ENCODE measurements at regions not wholly inside any gene's neighbourhood (a gene's known extent, or its start where the extent isn't known, plus 50 kb on each side); places are given as distances from the start of the nearest gene placed in this dataset.

DNA sequence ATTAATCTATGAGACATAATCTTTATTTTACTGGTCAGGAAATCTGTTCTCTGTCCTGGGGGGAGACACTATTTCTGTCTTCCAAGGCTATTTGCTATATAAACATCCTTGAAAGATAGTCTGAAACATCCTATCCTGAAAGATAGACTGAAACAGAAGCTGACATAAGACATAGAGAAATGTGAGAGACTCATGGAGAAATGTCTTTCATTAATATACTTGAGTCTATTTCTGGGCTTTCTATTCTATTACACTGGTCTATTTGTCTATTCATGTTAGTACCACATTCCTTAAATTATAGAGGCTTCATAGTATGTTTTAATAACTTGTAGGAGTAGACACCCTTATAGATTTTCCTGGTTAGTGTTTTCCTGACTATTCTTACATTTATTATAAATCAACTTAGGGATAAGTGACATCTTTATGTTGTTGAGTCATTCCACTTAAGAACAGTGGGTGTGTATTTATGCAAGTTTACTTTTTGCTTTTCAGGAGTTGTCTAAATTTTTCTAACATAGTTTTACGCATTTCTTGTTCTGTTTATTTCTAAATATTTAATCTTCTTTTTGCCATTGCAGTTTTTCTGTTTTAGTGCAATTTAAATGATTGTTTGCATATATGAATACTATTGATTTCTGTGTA is 244.9 kb upstream of the ZSWIM2 start:
- Mint-ChIP-seq H3K9me3 (no peaks in the 10 kb centered on the region), H3K4me3 (no peak overlapping the region), H3K27me3 (no peaks in the 10 kb centered on the region), H3K36me3 (no peaks in the 10 kb centered on the region), H3K4me1 (no peaks in the 10 kb centered on the region), H3K27ac (no peak overlapping the region)
- ATAC-seq (replicated peaks), result no peak
- no peak for DNase-seq

DNA sequence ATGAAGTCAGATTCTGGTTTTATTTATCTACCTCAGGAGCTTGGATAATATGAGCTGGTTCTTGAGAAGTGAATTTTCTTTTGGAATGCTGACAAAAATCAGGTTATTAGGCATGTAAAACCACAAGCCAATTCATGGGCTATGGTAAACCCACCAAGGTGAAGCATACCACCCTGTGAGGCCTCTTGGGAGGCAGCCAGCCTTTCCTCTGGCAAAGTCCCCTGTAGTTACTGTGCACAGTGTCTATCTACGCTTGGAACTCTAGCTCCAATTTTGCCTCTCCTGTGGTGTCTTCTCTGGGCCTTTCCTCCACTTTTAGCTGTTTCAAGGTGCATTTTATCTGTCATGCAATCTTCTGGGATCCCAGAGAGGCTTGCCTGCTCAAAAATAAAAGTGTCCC is 242.7 kb upstream of the ZSWIM2 start:
- Mint-ChIP-seq H3K4me3 (no peak overlapping the region), H3K36me3 (no peaks in the 10 kb centered on the region)
- no peak for DNase-seq

DNA sequence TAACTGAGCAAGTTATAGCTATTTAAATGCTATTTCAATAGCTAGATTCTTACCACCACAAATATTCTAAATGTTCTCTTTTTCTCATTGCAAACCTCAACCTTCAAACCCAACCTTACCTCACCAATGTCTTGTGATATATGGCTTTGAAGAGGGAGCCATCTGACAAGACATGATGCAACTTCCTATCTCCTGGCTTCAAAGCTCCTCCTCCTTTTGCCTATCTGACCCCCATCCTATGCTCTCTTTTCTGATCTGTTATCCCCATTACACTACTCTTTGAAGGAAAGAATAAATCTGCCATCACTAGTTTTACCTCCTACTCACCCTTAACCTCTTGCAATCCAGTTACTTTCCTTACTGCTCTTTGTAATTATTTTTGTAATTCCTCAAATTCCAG is 235.6 kb upstream of the ZSWIM2 start:
- no peaks in the 10 kb centered on the region for H3K36me3 Mint-ChIP-seq
- H3K27ac Mint-ChIP-seq, result no peak overlapping the region
- H3K4me3 Mint-ChIP-seq, result no peak overlapping the region
- no peaks in the 10 kb centered on the region for H3K4me1 Mint-ChIP-seq
- no peaks in the 10 kb centered on the region for H3K27me3 Mint-ChIP-seq
- ATAC-seq (replicated peaks) (no peak), DNase-seq (no peak)
- H3K9me3 Mint-ChIP-seq, result no peaks in the 10 kb centered on the region

More for the DNA sequence above, 242.7 kb upstream of the ZSWIM2 start:
- ATAC-seq (replicated peaks), result no peak
- H3K27me3 Mint-ChIP-seq, result no peaks in the 10 kb centered on the region
- H3K4me1 Mint-ChIP-seq, result no peaks in the 10 kb centered on the region
- no peaks in the 10 kb centered on the region for H3K9me3 Mint-ChIP-seq
- no peak overlapping the region for H3K27ac Mint-ChIP-seq

DNA sequence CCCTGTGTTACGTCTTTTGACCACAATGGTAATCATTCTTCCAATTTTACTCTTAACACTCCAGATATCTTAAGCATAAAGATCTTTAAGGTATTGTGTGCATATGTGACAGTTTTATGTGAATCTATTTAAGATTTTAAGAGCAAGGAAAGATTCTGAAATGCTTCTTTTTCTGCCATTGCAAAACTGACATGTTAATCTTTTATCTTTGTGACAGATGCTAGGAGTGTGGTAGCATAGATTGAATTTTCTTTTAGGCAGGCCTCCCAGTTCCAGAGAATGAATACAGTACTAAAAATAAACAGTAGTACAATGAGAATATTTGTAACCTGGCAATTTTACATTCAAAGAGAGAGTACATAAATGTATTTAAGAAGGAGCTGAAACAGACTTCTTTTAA is 232.5 kb upstream of the ZSWIM2 start:
- Mint-ChIP-seq H3K4me3 (no peak overlapping the region), H3K4me1 (no peaks in the 10 kb centered on the region), H3K36me3 (no peaks in the 10 kb centered on the region), H3K27me3 (no peaks in the 10 kb centered on the region), H3K9me3 (no peaks in the 10 kb centered on the region), H3K27ac (no peak overlapping the region)
- ATAC-seq (replicated peaks) (no peak), DNase-seq (no peak)

DNA sequence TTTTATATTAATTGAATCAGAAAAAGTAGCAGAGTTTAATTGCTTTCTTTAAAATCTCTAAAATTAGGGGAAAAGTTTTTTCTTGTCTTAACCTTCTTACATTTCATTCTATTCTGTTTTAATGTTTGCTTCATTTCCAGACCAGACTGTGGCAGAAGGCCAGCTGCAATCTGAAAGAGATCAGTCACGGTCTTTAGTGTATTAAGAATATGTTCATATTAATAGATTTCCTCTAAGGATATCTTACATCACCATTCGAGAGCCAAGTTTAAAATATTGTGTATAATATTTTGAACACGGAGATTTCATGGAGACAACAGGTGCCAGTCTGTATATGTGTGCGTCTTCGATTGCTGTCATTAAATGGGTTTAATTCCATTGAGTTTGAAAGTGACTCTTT is 230.9 kb upstream of the ZSWIM2 start:
- H3K9me3 Mint-ChIP-seq, result no peaks in the 10 kb centered on the region
- no peak overlapping the region for H3K27ac Mint-ChIP-seq
- DNase-seq (no peak), ATAC-seq (replicated peaks) (no peak)
- no peaks in the 10 kb centered on the region for H3K36me3 Mint-ChIP-seq
- H3K4me1 Mint-ChIP-seq, result no peaks in the 10 kb centered on the region
- no peak overlapping the region for H3K4me3 Mint-ChIP-seq
- no peaks in the 10 kb centered on the region for H3K27me3 Mint-ChIP-seq

DNA sequence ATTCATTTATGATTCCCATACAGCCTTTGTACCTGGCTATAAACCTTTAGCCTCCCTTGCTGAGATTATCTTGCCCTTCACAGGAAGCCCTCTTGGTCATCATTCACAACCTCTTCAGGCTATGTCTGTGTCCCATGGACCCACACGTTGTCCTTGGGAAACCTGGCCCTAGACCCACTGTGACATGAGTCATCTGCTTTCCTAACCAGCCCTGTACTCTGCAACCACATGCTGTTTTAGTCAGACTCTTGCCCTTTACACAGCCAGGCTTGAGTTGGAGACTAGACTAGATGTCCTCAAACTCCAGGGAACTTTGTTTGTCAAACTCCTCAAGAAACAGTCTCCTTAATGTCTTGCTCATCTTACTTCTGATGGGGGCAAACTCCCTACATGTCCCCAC is 229.3 kb upstream of the ZSWIM2 start:
- no peaks in the 10 kb centered on the region for H3K9me3 Mint-ChIP-seq
- no peaks in the 10 kb centered on the region for H3K27me3 Mint-ChIP-seq
- no peak for DNase-seq
- no peaks in the 10 kb centered on the region for H3K4me1 Mint-ChIP-seq
- no peak overlapping the region for H3K27ac Mint-ChIP-seq
- no peaks in the 10 kb centered on the region for H3K36me3 Mint-ChIP-seq
- no peak overlapping the region for H3K4me3 Mint-ChIP-seq
- no peak for ATAC-seq (replicated peaks)

DNA sequence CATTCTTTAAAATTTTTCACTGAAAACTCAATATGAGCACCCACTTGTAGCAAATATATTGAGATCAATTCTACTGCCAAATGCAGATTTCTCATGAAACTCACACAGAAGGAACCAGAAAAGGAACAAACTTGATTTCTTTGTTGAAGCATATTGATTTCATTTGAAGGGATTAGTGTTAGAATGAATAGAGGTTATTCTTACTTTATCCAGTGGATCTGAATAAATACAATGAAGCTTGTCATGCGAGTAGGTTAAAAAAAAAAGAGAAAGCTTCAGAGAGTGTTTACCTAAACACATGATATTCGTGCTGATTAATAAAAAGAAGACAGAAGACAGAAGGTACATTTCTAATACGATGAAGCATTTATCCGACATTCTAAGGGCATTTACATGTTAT is 226.7 kb upstream of the ZSWIM2 start:
- ATAC-seq (replicated peaks) (no peak), DNase-seq (no peak)
- H3K27ac Mint-ChIP-seq, result no peak overlapping the region
- no peaks in the 10 kb centered on the region for H3K36me3 Mint-ChIP-seq
- H3K9me3 Mint-ChIP-seq, result no peaks in the 10 kb centered on the region
- no peak overlapping the region for H3K4me3 Mint-ChIP-seq
- H3K27me3 Mint-ChIP-seq, result no peaks in the 10 kb centered on the region
- H3K4me1 Mint-ChIP-seq, result no peaks in the 10 kb centered on the region

DNA sequence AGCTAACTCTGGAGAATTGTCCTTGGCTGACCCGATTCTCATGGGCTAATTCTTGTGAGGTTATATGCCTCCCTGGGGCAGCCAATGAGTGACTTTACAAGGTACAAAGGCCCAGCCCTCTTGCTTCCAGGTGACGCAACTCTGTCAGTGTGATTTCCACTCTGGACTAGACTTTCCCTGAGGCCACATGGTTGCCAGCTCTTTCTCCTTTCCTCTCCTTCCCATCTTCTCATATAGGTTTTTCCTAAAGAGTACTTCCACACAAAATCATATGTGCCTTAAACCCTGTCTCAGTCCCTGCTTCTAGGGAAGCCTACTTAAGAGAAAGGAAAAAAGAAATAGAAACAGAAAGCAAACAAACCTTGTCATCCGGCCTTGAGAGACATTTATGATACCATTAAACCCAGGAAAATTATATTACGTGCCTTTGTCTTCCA is 226.2 kb upstream of the ZSWIM2 start:
- DNase-seq (no peak), ATAC-seq (replicated peaks) (no peak)
- Mint-ChIP-seq H3K4me3 (no peak overlapping the region), H3K4me1 (no peaks in the 10 kb centered on the region), H3K9me3 (no peaks in the 10 kb centered on the region), H3K36me3 (no peaks in the 10 kb centered on the region), H3K27me3 (no peaks in the 10 kb centered on the region), H3K27ac (no peak overlapping the region)

DNA sequence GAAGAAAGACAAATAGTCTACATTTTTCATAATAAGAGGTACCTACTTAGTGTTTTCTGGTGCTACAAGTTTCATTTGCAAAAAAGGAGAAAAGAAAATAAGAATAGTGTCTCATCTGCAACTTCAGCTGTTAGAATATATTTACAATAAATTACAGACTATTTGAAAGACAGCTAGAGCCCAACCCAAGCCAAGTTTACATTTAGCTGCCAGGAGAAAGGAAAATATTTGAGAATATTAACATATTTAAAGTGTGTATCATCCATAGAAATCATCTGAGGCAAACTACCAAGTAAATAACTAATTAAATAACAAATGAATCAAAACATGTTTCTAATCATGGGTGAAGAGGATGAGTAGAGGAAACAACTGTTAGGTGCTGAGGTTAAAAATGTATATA is 209.2 kb upstream of the ZSWIM2 start:
- H3K9me3 Mint-ChIP-seq, result peaks cover 0 to 3% of the 10 kb centered on the region in 2 donors
- H3K36me3 Mint-ChIP-seq, result no peaks in the 10 kb centered on the region
- H3K4me1 Mint-ChIP-seq, result no peaks in the 10 kb centered on the region
- no peaks in the 10 kb centered on the region for H3K27me3 Mint-ChIP-seq
- ATAC-seq (replicated peaks), result no peak
- no peak overlapping the region for H3K27ac Mint-ChIP-seq
- no peak overlapping the region for H3K4me3 Mint-ChIP-seq
- no peak for DNase-seq

DNA sequence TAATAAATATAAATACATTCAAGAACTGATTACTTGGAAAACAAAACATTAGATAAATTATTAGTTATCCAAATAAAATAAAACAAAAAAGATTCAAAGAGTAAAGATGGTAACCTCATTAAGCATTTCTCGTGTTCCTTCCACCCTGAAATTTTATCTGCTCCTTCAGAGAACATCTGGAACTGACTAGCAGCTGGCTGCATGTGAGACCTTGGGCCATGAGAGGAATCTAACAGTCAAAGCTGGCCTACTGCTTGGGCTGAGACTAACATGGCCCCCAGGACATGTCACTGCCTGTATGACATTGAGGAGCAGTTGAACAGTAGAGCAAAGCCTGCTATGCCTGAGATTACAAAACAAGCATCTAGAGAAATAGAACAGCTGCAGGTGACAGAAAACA is 208.5 kb upstream of the ZSWIM2 start:
- Mint-ChIP-seq H3K4me1 (no peaks in the 10 kb centered on the region), H3K27ac (no peak overlapping the region), H3K27me3 (no peaks in the 10 kb centered on the region), H3K9me3 (peaks cover 0 to 3% of the 10 kb centered on the region in 2 donors), H3K36me3 (no peaks in the 10 kb centered on the region), H3K4me3 (no peak overlapping the region)
- ATAC-seq (replicated peaks) (no peak), DNase-seq (no peak)

DNA sequence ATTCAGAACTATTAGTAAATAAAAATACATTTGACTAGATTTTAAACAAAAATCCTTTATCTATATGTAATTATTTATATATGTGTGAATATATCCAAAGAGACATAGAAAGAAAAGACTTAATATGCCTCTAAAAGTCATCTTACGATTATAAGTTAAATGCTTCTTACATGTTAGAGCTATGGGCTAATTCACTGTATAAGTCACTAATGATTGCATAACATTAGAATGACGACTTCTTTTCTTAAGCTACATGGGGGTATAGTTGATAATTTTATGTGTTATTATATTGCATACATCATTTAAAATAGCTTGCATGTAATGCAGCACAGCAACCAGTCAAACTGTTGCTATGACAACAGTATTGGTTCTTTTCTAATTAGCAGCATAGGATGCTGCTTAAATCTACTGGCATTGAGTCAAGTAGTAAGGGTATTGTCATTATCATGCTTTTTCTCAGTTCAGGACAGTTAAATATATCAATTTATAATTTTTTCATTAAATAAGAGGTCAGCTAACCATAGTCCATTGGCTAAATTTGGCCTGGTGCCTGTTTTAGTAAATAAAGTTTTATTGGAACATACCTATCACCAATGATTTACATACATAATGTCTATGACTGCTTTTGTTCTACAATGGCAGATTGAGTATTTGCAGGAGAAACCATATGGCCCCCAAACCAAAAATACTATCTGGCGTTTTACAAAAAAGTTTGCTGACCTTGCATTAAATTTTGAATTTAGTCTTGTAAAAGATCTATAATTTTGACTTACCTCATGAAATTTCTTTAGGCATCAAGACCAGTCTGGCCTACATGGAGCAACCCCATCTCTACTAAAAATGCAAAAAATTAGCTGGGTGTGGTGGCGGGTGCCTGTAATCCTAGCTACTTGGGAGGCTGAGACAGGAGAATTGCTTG is 207.7 kb upstream of the ZSWIM2 start:
- Mint-ChIP-seq H3K4me3 (no peak overlapping the region), H3K27me3 (no peaks in the 10 kb centered on the region), H3K36me3 (no peaks in the 10 kb centered on the region), H3K9me3 (peaks cover 0 to 3% of the 10 kb centered on the region in 2 donors), H3K27ac (no peak overlapping the region), H3K4me1 (no peaks in the 10 kb centered on the region)
- ATAC-seq (replicated peaks), result no peak
- DNase-seq, result no peak

DNA sequence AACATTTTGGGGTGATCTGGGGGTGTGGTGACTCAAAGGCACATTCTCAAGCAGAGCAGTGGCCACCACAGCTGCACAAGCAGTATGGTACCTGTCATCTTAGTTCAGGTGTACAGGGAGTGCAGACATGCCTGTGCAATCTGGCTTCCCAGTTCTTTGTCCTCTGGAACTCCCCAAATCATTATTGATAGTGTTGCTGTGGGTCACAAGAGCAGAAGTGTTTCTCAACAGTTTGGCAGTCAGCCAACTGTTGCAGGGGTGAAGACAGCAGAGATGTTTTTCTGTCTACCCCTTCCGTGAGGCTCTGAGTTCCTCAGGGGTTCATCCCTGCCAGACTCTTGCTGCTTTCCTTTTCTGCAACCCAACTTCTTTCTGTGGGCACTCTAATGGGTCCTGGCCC is 206.5 kb upstream of the ZSWIM2 start:
- no peak overlapping the region for H3K4me3 Mint-ChIP-seq
- H3K9me3 Mint-ChIP-seq, result peaks cover 5 to 7% of the 10 kb centered on the region in 2 donors
- no peaks in the 10 kb centered on the region for H3K36me3 Mint-ChIP-seq
- DNase-seq (no peak), ATAC-seq (replicated peaks) (no peak)
- no peaks in the 10 kb centered on the region for H3K4me1 Mint-ChIP-seq
- no peak overlapping the region for H3K27ac Mint-ChIP-seq
- no peaks in the 10 kb centered on the region for H3K27me3 Mint-ChIP-seq

DNA sequence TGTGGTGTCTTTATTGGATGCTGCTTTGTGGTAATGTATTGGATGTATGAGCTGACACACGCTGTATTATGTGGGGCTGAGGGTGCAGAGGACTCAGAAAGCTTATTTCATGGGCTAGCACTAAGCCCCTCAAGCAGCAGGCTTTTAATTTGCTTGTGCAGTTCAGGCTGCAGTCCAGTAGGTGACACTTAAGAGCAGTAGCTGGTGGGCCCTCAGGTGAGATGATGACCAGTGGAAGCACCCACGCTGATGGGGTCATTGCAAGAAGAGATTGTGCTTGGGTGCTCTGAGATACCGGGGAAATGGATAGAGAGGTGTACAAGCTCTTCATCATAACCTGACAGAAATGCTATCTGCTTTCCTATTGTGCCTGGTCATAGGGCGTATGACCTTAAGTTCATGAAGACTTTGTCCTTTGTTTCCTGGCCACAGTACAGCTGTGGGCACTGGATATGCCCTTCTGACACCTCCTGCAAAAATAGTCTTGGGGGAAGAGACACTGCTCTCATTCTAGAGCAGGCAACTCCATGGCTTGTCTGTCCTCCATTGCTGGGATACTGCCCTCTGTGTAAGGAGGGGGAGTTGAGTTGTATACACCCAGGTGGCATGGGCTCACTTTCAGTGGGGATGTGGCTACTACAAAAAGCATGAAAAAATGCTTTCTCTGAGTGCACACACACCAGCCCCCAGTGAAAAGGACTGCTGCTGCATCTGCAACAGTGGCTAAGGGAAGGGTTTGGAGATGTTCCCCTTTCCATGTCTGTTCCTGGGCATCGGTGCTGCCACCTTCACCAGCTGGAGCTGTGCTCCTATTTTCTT is 205.7 kb upstream of the ZSWIM2 start:
- Mint-ChIP-seq H3K36me3 (no peaks in the 10 kb centered on the region), H3K4me1 (no peaks in the 10 kb centered on the region), H3K4me3 (no peak overlapping the region), H3K27ac (no peak overlapping the region), H3K27me3 (no peaks in the 10 kb centered on the region), H3K9me3 (peaks cover 5 to 7% of the 10 kb centered on the region in 2 donors)
- ATAC-seq (replicated peaks) (no peak), DNase-seq (no peak)

DNA sequence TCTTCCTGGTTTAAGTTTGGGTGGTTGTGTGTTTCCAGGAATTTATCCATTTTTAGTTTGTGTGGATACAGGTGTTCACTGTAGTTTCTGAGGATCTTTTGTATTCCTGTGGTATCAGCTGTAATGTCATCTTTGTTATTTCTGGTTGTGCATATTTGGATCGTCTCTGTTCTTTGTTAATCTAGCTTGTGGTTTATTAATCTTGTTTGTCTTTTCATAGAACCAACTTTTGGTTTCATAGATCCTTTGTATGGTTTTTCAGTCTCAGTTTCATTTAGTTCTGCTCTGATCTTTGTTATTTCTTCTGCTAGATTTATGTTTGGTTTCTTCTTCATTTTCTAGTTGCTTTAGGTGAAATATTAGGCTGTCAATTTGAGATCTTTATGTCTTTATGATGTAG is 202.4 kb upstream of the ZSWIM2 start:
- Mint-ChIP-seq H3K36me3 (no peaks in the 10 kb centered on the region), H3K4me3 (no peak overlapping the region), H3K4me1 (no peaks in the 10 kb centered on the region), H3K27ac (no peak overlapping the region), H3K9me3 (peaks cover 5 to 9% of the 10 kb centered on the region in 2 donors), H3K27me3 (no peaks in the 10 kb centered on the region)
- no peak for DNase-seq
- no peak for ATAC-seq (replicated peaks)

Measured in stimulated activated naive B cell treated with anti-CD40 and anti-IgM and Interleukin-4, amounts not matched to agents 10 μg/mL and 1 μg/mL and 100 μg/mL, for 72 hours (primary cell).